HG03378 (cell line): ENCODE measurements at regions not wholly inside any gene's neighbourhood (a gene's known extent, or its start where the extent isn't known, plus 50 kb on each side); places are given as distances from the start of the nearest gene placed in this dataset.

ENCODE experiments used
- ATAC-seq: cut with Tn5 transposase; IDR thresholded peaks from one replicate; pipeline ENCODE4 v1.9.1; 2021; ENCODE audit warnings: mild to moderate bottlenecking, moderate library complexity; ENCODE audit not compliant: unreplicated experiment

DNA sequence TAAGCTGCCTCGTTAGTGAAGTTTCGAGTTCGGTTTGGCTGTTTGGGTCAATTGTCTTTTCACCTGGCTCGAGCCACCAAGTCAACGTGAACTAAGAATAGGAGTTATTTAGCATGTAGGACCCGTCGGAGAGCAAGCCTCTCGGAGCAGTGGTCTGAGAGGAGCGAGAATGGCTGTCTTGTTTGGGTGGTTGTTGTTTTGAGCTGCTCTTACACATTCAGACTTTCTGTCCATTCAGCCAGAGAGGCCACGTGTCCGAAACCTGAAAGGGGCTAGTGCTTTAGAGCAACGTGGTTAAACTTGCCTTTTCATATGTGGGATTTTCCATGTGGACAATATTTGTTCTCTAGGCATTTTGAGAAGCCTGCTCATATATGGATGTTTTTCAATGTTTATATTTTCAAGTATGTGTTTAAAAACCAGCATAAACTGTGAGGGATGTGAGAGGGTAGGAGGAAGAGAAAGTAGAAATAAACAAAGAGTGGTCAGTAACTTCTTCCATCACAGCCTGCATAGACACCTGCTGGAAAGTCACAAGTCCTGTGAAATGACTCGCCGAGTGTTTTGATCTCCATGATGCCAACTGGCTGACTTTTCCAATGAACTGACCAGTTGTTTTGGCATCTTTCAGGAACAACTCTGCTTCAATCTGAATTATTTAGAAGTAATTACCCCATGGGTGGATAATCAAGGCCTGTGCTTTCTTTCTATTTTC is 221.0 kb downstream of the ASCL1 start:
- no peak for ATAC-seq

DNA sequence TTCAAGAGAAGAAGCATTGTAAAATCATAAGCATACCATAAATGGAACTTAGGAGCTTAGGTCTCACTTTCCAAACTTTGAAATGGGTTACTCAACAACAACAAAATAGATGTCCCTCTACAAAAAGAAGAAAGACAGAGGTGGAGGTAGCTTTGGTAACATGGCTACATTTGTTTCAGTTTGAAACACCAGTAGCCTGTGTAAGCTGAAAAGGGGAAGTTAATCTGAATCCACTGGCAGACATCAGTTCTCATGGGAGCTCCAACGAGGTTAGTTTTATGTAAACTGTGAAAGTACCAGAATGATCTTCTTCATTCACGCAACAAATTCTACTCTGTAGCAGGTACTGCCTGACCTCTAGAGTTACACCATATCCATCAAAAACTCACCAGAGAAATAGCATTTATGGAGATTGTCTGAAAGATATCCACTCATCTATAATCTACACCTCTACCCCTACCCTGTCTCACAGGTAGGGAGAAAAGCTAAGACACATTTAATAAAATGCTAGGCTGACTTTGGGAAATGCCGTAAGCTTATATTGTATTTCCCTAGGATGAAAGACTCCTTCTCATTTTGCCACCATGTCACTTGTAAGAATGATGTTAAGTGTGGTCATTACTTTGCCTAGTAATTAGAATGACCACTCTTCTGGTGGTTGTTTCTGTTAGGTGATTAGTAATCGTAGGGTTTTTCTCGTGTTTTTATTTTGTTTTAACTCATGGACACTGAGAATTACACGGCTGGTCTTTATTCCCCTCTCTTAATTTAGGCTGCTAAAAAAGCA is 224.1 kb downstream of the ASCL1 start:
- ATAC-seq: peak; percentile 86

DNA sequence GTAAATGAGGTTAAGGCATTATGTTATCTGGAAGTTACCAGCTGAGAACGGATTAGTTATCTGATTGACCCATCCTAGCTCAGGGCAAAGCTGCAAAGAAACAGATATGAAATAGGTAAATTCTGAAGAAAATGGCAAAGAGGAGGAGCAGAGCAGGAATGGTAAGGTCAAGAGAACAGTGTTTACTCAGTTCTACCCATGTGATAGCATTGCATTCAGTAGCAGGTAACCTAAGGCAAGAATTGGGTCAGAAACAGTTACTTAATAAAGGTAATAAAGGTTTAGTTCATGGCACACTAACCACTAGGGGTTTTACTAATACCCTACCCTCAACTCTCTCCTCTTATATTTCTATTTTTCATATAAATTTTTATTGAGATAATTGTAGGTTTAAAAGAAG is 224.8 kb downstream of the ASCL1 start:
- ATAC-seq: no peak

DNA sequence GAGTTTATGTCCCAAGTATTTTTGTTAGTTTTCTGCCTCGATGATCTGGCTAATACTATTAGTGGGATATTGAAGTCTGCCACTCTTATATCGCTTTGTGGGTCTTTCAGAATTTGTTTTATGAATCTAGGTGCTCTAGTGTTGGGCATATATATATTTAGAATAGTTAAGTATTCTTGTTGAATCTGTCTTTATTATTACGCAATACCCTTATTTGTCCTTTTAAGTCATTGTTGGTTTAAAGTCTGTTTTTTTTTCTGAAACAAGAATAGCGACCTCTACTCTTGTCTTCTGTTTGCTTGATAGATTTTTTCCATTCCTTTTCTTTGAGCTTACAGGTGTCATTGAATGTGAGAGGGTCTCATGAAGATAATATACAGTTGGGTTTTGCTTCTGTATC is 239.0 kb downstream of the ASCL1 start:
- ATAC-seq: no peak

DNA sequence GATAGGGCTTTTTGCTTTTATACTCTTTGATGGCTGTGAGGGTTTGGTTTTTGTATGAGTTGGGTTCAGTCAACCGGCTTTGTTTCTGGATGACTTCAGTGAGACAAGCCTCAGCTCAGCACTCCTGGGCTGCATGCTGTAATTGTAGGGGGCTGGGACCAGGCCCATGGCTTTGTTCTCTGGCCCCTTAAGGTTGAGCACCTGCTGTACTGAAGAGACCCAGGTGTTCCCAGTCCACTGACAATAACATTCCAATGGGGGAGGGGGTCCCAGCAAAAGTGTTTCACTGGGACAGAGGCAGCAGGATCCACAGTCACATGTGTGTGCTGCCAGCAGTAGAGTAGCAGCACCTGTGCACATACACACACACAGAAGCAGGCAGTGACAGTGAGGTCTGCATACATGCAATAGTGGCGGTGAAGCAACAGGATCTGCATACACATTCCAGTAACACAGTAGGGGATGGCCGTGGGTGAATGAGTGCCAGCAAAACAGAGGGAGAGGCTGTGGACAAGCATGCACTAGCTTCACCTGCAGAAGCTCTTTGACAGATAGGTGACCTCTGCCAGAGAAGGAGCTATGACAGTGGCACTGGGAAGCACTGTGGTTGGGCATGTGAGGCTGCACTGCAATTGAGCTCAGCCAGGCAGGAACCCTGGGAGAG is 240.4 kb downstream of the ASCL1 start:
- ATAC-seq: no peak

DNA sequence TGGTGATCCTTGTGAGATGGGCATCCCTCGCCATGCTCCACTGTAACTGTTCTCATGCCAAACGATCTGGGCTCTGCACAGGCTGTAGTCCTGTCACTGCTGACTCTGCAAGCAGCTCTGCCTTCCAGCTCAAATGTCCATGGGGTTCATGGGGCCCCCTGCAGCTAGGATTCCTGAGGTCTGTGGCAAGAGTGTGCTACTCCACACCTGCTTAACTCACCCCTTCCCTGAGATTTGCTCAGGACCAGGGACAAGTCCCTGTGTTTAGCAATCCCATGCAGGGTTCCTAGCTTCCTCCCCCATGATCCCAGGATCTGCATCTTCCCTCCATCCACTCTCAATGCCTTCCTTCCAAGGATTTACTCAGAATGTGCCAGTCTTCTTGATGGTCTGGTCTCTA is 241.0 kb downstream of the ASCL1 start:
- no peak for ATAC-seq

DNA sequence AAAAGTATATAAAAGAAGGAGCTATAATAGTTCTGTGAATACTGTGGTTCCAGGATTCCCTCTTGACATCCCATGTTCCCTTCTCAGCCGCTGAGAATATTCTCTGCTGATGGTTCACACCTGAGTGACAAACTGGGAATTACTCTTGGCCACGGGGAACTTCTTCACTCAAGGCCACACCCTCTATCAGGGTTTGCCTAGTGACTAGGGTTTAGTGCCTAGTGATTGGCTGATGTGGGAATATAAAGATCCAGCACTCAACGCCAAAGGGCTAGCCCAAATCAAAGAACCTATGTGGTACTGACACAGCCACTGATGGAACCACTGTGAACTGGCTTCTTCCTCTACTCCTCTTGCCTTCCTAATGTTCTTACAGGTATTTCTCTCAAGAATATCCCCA is 248.4 kb downstream of the ASCL1 start:
- ATAC-seq: no peak

DNA sequence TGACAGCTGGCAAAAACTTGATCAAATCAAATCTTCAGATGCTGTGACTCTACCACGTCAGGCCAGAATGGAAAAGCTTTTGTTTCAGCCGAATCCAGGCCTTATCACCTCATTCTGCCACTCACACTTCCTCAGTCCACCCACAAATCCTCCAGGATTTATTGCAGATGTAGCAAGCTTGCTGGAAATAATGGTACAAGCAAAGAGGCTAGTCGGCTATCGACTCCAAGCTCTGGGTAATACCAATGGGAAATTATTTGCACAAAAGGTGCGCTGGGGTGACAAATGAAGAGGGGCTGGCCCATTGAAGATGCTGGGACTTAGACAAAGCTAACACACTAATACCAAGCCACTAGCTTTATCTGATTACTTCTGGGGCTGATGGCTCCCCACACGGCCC is 250.5 kb downstream of the ASCL1 start:
- no peak for ATAC-seq

DNA sequence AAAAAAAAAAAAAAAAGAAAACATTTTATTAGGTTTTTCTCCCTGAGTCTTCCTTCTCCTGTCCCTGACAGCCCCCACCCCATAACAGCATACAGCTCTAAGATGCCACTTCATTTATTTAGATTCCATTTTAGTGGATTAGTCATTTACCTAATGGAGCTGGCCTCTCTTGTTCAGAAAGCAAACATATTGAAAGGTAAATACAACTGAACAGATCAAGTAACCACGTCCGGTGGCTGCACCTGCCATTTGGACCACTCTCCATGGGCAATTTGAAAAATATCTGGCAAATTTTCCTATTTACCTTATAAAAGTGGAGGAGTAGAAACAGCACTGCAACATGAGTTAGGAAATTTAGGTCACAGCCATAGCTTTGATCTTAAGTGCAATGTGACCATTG is 254.6 kb downstream of the C12orf42 start:
- no peak for ATAC-seq

DNA sequence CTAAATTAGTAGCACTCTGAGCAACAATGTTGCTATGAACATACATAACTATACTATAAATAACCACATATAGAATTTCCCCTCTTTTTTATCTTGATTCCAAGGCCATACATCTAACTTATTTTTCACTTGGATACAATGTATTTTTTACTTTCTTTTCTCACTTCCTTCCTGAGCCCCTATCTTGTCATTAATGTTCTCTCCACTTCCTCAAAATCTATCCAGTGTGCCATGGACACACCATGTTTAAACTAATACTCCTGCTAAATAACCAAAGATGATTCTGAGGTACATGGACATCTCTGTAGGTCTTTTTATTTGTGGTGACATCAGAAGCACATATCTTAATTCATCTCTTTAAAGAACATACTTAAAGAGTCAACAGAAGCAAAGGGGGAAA is 251.2 kb downstream of the C12orf42 start:
- ATAC-seq: no peak

DNA sequence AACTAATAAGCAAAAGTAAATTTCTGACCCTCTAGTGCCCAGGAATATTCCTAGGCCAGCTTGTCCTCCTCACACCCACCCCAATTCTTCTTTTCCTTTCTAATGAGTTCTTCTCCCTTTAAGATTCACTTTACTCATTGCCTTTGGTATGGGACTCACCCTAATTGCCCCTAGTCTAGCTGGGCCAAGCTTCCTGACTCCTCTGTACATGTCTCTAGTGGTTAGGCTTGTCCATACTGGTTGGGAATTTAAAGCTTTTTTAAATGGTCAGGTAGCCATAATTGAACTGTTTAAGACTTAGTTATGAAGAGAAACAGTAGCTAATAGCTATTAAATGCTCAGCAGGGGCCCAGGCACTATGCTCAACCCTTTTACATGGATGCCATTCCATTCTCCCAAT is 248.2 kb downstream of the C12orf42 start:
- no peak for ATAC-seq

DNA sequence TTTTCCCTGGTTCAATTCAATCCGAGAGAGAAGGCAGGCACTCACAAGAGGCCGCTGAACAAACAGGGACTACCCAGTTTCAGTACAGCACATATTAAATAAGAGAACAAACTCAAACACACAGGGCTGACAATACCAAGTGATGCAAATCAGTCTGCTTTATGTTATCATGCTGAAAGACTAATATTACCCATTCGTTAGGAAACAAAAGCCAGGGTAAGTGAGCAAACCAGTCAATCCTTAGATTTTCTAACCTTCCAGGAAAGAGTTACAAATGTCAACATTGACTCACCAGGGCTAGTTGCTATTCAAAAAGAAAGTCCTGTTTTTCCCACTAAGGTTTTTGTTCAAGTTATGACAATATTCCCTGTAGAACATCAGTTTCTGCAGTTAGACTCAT is 246.2 kb downstream of the C12orf42 start:
- ATAC-seq: no peak

DNA sequence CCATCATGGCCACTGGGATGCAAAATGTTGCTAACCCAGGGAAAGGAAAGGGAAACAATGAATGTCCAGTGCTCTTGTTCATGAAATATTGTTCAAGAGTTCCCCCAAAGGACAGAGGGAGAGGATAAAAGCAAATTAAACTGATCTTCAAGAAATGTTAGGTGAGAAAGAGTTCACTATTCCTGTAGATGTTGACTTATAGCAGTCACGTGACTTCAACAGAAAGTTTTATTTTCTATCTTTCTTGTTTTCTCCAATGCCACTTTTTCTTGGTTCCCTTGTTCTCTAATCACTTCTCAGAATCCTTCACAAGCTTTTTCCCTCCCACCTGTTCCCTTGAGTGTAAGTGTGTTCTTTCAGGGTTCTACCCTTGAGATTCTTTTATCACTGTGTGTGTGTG is 245.3 kb downstream of the C12orf42 start:
- ATAC-seq: no peak
